ENCODE measurements at regions not wholly inside any gene's neighbourhood (a gene's known extent, or its start where the extent isn't known, plus 50 kb on each side); places are given as distances from the start of the nearest gene placed in this dataset.
"Not testable (repeated sequence)": the region's sequence is repeated elsewhere in the genome, so short reads cannot be mapped to it uniquely, and the experiment has no call there.

DNA sequence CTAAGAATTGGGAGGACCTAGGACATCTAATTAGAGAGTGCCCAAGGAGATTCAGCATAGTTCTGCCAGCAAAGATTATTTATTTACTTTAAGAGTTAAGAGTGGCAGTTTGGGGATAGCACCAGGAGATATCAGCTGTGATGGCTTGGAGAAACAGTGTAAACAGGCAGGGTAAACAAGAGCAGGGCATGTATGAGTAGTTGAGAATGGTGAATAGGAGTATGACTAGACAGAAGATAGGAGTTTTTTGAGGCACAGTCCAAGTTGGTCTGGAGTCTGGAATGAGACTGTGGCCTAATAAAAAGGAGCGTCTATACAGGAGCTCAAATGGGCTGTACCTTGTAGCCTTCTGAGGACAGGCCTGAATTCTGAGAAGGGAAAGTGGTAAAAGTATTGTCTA lies 404.1 kb downstream of the BCKDHB start:
- not testable (repeated sequence) for H3K4me2 ChIP-seq (ENCODE audit: low read depth, low read length, poor library complexity, severe bottlenecking); H3K9ac ChIP-seq (ENCODE audit: low read length); H3K27me3 ChIP-seq (ENCODE audit: low read length); H2AFZ ChIP-seq (ENCODE audit: low read length); DNase-seq; H3K9me3 ChIP-seq (ENCODE audit: low read length); H3K9me2 ChIP-seq (replicated peaks; ENCODE audit: insufficient read depth, low read length); H3K4me1 ChIP-seq (ENCODE audit: low read length); H3K36me3 ChIP-seq (ENCODE audit: insufficient read depth, low read length); H4K20me1 ChIP-seq (ENCODE audit: insufficient read depth, low read depth, low read length); H3K4me3 ChIP-seq (ENCODE audit: low read length); H3K79me2 ChIP-seq (ENCODE audit: low read length); H3K27ac ChIP-seq (ENCODE audit: low read length)

DNA sequence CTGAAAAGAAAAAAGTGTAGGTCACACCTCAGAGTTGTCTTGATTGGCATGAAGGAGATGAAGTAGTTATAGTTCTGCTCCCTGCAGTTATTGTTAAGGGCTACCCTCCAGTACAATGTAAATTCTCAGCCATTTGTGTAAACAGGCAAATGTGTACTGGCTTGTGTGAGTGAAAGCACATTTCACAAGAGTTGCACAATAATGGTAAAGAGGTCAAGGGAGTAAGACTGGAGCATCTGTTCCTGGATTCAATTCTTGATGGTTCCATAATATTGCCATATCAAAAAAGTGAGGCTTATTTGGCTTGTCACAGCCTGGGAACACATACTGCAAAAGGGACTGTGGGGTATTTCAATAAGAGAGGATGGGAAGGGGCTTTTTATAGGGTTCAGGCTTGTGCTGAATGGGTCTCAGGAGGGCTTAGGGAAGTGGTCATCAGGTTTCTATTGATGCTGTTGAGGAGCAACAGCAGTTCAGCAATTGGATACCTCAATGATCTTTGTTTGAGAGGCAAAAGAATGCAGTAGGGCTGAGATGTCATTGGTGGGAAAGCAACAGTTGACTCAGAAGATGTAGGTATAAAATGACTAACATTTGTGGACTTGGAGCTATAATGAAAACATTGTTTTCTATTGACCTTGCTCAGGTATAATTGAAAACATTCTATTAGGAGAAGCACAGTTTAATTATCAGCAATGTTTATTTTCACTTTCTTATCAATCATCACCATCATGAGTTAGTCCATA lies 402.6 kb downstream of the BCKDHB start:
- Histone ChIP-seq H3K9me2 (replicated peaks; ENCODE audit: insufficient read depth, low read length) (no peaks in the 10 kb centered on the region), H3K27me3 (ENCODE audit: low read length) (no peaks in the 10 kb centered on the region), H3K4me2 (ENCODE audit: low read depth, low read length, poor library complexity, severe bottlenecking) (no peak overlapping the region), H2AFZ (ENCODE audit: low read length) (no peak overlapping the region), H3K27ac (ENCODE audit: low read length) (no peak overlapping the region), H3K79me2 (ENCODE audit: low read length) (no peaks in the 10 kb centered on the region), H3K4me3 (ENCODE audit: low read length) (no peak overlapping the region), H4K20me1 (ENCODE audit: insufficient read depth, low read depth, low read length) (no peaks in the 10 kb centered on the region), H3K9me3 (ENCODE audit: low read length) (no peaks in the 10 kb centered on the region), H3K36me3 (ENCODE audit: insufficient read depth, low read length) (no peaks in the 10 kb centered on the region), H3K9ac (ENCODE audit: low read length) (no peak overlapping the region), H3K4me1 (ENCODE audit: low read length) (no peaks in the 10 kb centered on the region)
- no peak for DNase-seq

DNA sequence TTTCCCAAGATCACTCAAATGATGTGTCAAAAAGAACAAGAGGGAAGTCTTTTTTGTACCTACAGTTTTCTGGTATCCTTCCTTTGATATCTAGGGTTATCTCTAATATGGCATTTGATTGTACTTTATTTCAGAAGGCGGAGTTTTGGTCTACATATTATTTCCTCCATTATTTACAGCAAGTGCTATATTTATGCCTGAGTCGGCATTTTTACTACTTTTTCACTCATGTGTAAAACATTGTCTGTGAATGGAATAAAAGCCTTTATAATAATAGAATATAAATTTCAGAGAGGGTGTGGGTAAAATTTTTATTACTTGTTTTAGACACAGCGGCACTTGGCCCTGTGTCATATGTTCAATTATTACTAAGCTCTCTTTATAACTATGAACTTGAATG lies 398.4 kb downstream of the BCKDHB start:
- Histone ChIP-seq H3K79me2 (ENCODE audit: low read length) (no peaks in the 10 kb centered on the region), H3K9me3 (ENCODE audit: low read length) (no peaks in the 10 kb centered on the region), H3K9ac (ENCODE audit: low read length) (no peak overlapping the region), H3K9me2 (replicated peaks; ENCODE audit: insufficient read depth, low read length) (no peaks in the 10 kb centered on the region), H3K4me1 (ENCODE audit: low read length) (no peaks in the 10 kb centered on the region), H2AFZ (ENCODE audit: low read length) (no peak overlapping the region), H3K36me3 (ENCODE audit: insufficient read depth, low read length) (no peaks in the 10 kb centered on the region), H3K4me3 (ENCODE audit: low read length) (no peak overlapping the region), H3K27me3 (ENCODE audit: low read length) (no peaks in the 10 kb centered on the region), H3K27ac (ENCODE audit: low read length) (no peak overlapping the region), H4K20me1 (ENCODE audit: insufficient read depth, low read depth, low read length) (no peaks in the 10 kb centered on the region), H3K4me2 (ENCODE audit: low read depth, low read length, poor library complexity, severe bottlenecking) (no peak overlapping the region)
- no peak for DNase-seq

DNA sequence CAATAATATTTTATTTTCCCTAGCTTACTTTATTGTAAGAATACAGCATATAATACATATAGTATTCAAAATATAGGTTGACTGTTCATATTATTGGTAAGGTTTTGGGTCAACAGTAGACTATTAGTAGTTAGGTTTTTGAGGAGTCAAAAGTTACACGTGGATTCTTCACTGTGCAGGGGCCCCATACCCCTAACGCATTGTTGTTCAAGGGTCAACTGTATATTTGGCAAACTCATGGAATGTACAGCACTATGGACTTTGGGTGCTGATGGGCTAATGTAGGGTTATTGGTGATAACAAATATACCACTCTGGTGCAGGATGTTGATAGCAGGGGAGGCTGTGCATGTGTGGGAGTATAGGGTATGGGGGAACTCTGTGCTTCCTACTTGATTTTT lies 397.2 kb downstream of the BCKDHB start:
- Histone ChIP-seq H3K27me3 (ENCODE audit: low read length) (no peaks in the 10 kb centered on the region), H3K4me2 (ENCODE audit: low read depth, low read length, poor library complexity, severe bottlenecking) (no peak overlapping the region), H3K4me3 (ENCODE audit: low read length) (no peak overlapping the region), H3K9ac (ENCODE audit: low read length) (no peak overlapping the region), H3K4me1 (ENCODE audit: low read length) (no peaks in the 10 kb centered on the region), H3K9me3 (ENCODE audit: low read length) (no peaks in the 10 kb centered on the region), H3K9me2 (replicated peaks; ENCODE audit: insufficient read depth, low read length) (no peaks in the 10 kb centered on the region), H3K27ac (ENCODE audit: low read length) (no peak overlapping the region), H4K20me1 (ENCODE audit: insufficient read depth, low read depth, low read length) (no peaks in the 10 kb centered on the region), H3K36me3 (ENCODE audit: insufficient read depth, low read length) (no peaks in the 10 kb centered on the region), H3K79me2 (ENCODE audit: low read length) (no peaks in the 10 kb centered on the region), H2AFZ (ENCODE audit: low read length) (no peak overlapping the region)
- DNase-seq, result no peak

- no peaks in the 10 kb centered on the region for H3K79me2 ChIP-seq (ENCODE audit: low read length)
- H4K20me1 ChIP-seq (ENCODE audit: insufficient read depth, low read depth, low read length), result no peaks in the 10 kb centered on the region
- no peak overlapping the region for H2AFZ ChIP-seq (ENCODE audit: low read length)
- no peak overlapping the region for H3K27ac ChIP-seq (ENCODE audit: low read length)
- no peaks in the 10 kb centered on the region for H3K9me2 ChIP-seq (replicated peaks; ENCODE audit: insufficient read depth, low read length)
- H3K9me3 ChIP-seq (ENCODE audit: low read length), result no peaks in the 10 kb centered on the region
- no peak overlapping the region for H3K4me3 ChIP-seq (ENCODE audit: low read length)
- no peak overlapping the region for H3K9ac ChIP-seq (ENCODE audit: low read length)
- no peaks in the 10 kb centered on the region for H3K4me1 ChIP-seq (ENCODE audit: low read length)
- DNase-seq, result no peak
- no peaks in the 10 kb centered on the region for H3K27me3 ChIP-seq (ENCODE audit: low read length)
- no peaks in the 10 kb centered on the region for H3K36me3 ChIP-seq (ENCODE audit: insufficient read depth, low read length)
- H3K4me2 ChIP-seq (ENCODE audit: low read depth, low read length, poor library complexity, severe bottlenecking), result no peak overlapping the region
These were observed 396.4 kb downstream of the BCKDHB start for GRCh38 chr6:80502871-80503270.

- Histone ChIP-seq H3K4me2 (ENCODE audit: low read depth, low read length, poor library complexity, severe bottlenecking) (no peak overlapping the region), H3K36me3 (ENCODE audit: insufficient read depth, low read length) (no peaks in the 10 kb centered on the region), H3K4me1 (ENCODE audit: low read length) (no peaks in the 10 kb centered on the region), H3K9me2 (replicated peaks; ENCODE audit: insufficient read depth, low read length) (no peaks in the 10 kb centered on the region), H2AFZ (ENCODE audit: low read length) (no peak overlapping the region), H3K27ac (ENCODE audit: low read length) (no peak overlapping the region), H3K9ac (ENCODE audit: low read length) (no peak overlapping the region), H3K79me2 (ENCODE audit: low read length) (no peaks in the 10 kb centered on the region), H3K4me3 (ENCODE audit: low read length) (no peak overlapping the region), H3K9me3 (ENCODE audit: low read length) (no peaks in the 10 kb centered on the region), H4K20me1 (ENCODE audit: insufficient read depth, low read depth, low read length) (no peaks in the 10 kb centered on the region), H3K27me3 (ENCODE audit: low read length) (no peaks in the 10 kb centered on the region)
- DNase-seq, result no peak
These were observed 395.2 kb downstream of the BCKDHB start for GRCh38 chr6:80501636-80502035.

DNA sequence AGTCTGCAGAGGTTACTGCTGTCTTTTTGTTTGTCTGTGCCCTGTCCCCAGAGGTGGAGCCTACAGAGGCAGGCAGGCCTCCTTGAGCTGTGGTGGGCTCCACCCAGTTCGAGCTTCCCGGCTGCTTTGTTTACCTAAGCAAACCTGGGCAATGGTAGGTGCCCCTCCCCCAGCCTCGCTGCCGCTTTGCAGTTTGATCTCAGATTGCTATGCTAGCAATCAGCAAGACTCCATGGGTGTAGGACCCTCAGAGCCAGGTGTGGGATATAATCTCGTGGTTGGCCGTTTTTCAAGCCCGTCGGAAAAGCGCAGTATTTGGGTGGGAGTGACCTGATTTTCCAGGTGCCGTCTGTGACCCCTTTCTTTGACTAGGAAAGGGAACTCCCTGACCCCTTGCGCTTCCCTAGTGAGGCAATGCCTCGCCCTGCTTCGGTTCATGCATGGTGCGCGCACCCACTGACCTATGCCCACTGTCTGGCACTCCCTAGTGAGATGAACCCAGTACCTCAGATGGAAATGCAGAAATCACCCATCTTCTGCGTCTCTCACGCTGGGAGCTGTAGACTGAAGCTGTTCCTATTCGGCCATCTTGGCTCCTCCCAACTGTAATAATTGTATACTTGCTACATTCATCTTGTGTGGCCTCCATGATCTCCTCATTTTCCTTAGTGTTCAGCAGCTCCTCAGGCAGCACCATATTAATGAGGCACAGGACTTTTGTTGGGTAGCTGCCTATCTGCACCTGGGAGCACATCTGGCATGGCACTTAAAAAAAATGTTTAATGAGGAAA lies 391.4 kb downstream of the BCKDHB start:
- peak; percentile 14 for DNase-seq
- not testable (repeated sequence) for H3K27ac ChIP-seq (ENCODE audit: low read length); H3K27me3 ChIP-seq (ENCODE audit: low read length); H3K9me2 ChIP-seq (replicated peaks; ENCODE audit: insufficient read depth, low read length); H3K4me3 ChIP-seq (ENCODE audit: low read length); H3K79me2 ChIP-seq (ENCODE audit: low read length); H3K4me2 ChIP-seq (ENCODE audit: low read depth, low read length, poor library complexity, severe bottlenecking); H3K9me3 ChIP-seq (ENCODE audit: low read length); H2AFZ ChIP-seq (ENCODE audit: low read length); H3K36me3 ChIP-seq (ENCODE audit: insufficient read depth, low read length); H3K9ac ChIP-seq (ENCODE audit: low read length); H4K20me1 ChIP-seq (ENCODE audit: insufficient read depth, low read depth, low read length); H3K4me1 ChIP-seq (ENCODE audit: low read length)

- H3K4me1 ChIP-seq (ENCODE audit: low read length), result peaks cover 9% of the 10 kb centered on the region
- no peaks in the 10 kb centered on the region for H3K27me3 ChIP-seq (ENCODE audit: low read length)
- H2AFZ ChIP-seq (ENCODE audit: low read length), result no peak overlapping the region
- no peaks in the 10 kb centered on the region for H3K36me3 ChIP-seq (ENCODE audit: insufficient read depth, low read length)
- H3K4me3 ChIP-seq (ENCODE audit: low read length), result no peak overlapping the region
- no peaks in the 10 kb centered on the region for H3K79me2 ChIP-seq (ENCODE audit: low read length)
- DNase-seq, result peak; percentile 43
- no peaks in the 10 kb centered on the region for H3K9me2 ChIP-seq (replicated peaks; ENCODE audit: insufficient read depth, low read length)
- H3K4me2 ChIP-seq (ENCODE audit: low read depth, low read length, poor library complexity, severe bottlenecking), result no peak overlapping the region
- H4K20me1 ChIP-seq (ENCODE audit: insufficient read depth, low read depth, low read length), result no peaks in the 10 kb centered on the region
- no peak overlapping the region for H3K9ac ChIP-seq (ENCODE audit: low read length)
- no peaks in the 10 kb centered on the region for H3K9me3 ChIP-seq (ENCODE audit: low read length)
- no peak overlapping the region for H3K27ac ChIP-seq (ENCODE audit: low read length)
These were observed 383.6 kb downstream of the BCKDHB start for GRCh38 chr6:80489911-80490635.

Measured in Karpas-422 (cell line).